Right cardiac atrium (tissue), 5 donors: ENCODE measurements at regions not wholly inside any gene's neighbourhood (a gene's known extent, or its start where the extent isn't known, plus 50 kb on each side); places are given as distances from the start of the nearest gene placed in this dataset.

ENCODE experiments used
- ATAC-seq, 2 donors: fragments of 200-7000 bp; cut with Tn5 transposase; one replicate each; pipeline versions ENCODE4 v1.8.0 to v1.9.1; 2020; ENCODE audit warnings: moderate library complexity in 2 of 2, mild to moderate bottlenecking in 1 of 2
- DNase-seq, 3 donors: peaks; one replicate each; pipeline ENCODE4 v3.0.0-alpha.2; 2020
- H3K27ac ChIP-seq: one replicate; pipeline ENCODE4 v1.5.1; 2013; ENCODE audit warnings: mild to moderate bottlenecking, low read length, control low read depth, moderate library complexity
- H3K27me3 ChIP-seq: one replicate; pipeline ENCODE4 v1.6.1; 2013; ENCODE audit not compliant: control insufficient read depth, insufficient read depth
- H3K4me1 ChIP-seq: one replicate; pipeline ENCODE4 v1.6.1; 2013; ENCODE audit warnings: low read length; ENCODE audit not compliant: control insufficient read depth, insufficient read depth
- H3K4me3 ChIP-seq: one replicate; pipeline ENCODE4 v1.5.1; 2013; ENCODE audit warnings: low read length, control low read depth
- H3K9me3 ChIP-seq: one replicate; pipeline ENCODE4 v1.6.1; 2013; ENCODE audit warnings: low read length; ENCODE audit not compliant: control insufficient read depth
- WGBS: extraction: QIAGEN DNeasy Blood & Tissue Kit; methylation state at CpG from one replicate; pipeline ENCODE4 v1.1.7; 2013; 5-methylcytosine and 5-hydroxymethylcytosine counted together
- intact Hi-C, 4 donors: fragments of 100-400 bp; cut with DNase I; formaldehyde crosslinking; loops; one replicate each; pipeline versions ENCODE4 v1.11.0 to v1.14.0; 2022 to 2023
- donor health status: healthy with polysubstance abuse.
- donor health status: DM: no; HTN: yes; CAD: no.
- donor health status: DM: no; HTN: no; CAD: no.
- donor health status: DM: no; HTN: yes; CAD: no; lungs with severe emphysema.
- donor health status: DM: yes; HTN: yes; CAD: no.

- no peak overlapping the region for H3K27ac ChIP-seq
- 52% methylated on average over 4 of the region's 4 CpGs for WGBS
- peaks cover 13% of the 10 kb centered on the region for H3K4me1 ChIP-seq
- ATAC-seq (no peak), DNase-seq (no peak)
- H3K27me3 ChIP-seq = no peaks in the 10 kb centered on the region
- no peak overlapping the region for H3K4me3 ChIP-seq
- no peaks in the 10 kb centered on the region for H3K9me3 ChIP-seq
- intact Hi-C loops = no loop called here
Measured at GRCh38 chr2:217625557-217626169, 377.1 kb downstream of the TNS1 start.

- ATAC-seq (no peak), DNase-seq (no peak)
- H3K27ac ChIP-seq = no peak overlapping the region
- 97% methylated on average over 2 of the region's 2 CpGs for WGBS
- no peaks in the 10 kb centered on the region for H3K27me3 ChIP-seq
- no peaks in the 10 kb centered on the region for H3K9me3 ChIP-seq
- H3K4me3 ChIP-seq = no peak overlapping the region
- intact Hi-C loops = no loop called here
- peaks cover 10% of the 10 kb centered on the region for H3K4me1 ChIP-seq
Measured at GRCh38 chr2:217623281-217623912, 379.4 kb downstream of the TNS1 start.

GRCh38 chr2:217622205-217623060 lies 380.4 kb downstream of the TNS1 start:
- no peaks in the 10 kb centered on the region for H3K9me3 ChIP-seq
- intact Hi-C loops = no loop called here
- no peak overlapping the region for H3K4me3 ChIP-seq
- peaks cover 10% of the 10 kb centered on the region for H3K4me1 ChIP-seq
- DNase-seq (no peak), ATAC-seq (peak; percentile 55 to 60)
- WGBS = 25% methylated on average over 9 of the region's 9 CpGs
- H3K27me3 ChIP-seq = no peaks in the 10 kb centered on the region
- H3K27ac ChIP-seq = peak overlapping the region; percentile 22

- ATAC-seq (no peak), DNase-seq (no peak)
- Histone ChIP-seq H3K4me1 (peaks cover 14% of the 10 kb centered on the region), H3K27me3 (no peaks in the 10 kb centered on the region), H3K27ac (no peak overlapping the region), H3K9me3 (no peaks in the 10 kb centered on the region), H3K4me3 (no peak overlapping the region)
- WGBS = 71% methylated on average over 2 of the region's 2 CpGs
- intact Hi-C loops = no loop called here
Measured at GRCh38 chr2:217621391-217621801, 381.4 kb downstream of the TNS1 start.

GRCh38 chr2:217618744-217619143 lies 384.1 kb downstream of the TNS1 start:
- Histone ChIP-seq H3K27me3 (no peaks in the 10 kb centered on the region), H3K9me3 (no peaks in the 10 kb centered on the region), H3K4me3 (no peak overlapping the region), H3K4me1 (peaks cover 14% of the 10 kb centered on the region), H3K27ac (no peak overlapping the region)
- no peak for ATAC-seq
- intact Hi-C loops = no loop called here
- no peak for DNase-seq
- 96% methylated on average over 2 of the region's 2 CpGs for WGBS

GRCh38 chr2:217617616-217618022 lies 385.2 kb downstream of the TNS1 start:
- H3K27me3 ChIP-seq = no peaks in the 10 kb centered on the region

GRCh38 chr2:217616936-217617335 lies 385.9 kb downstream of the TNS1 start:
- H3K27me3 ChIP-seq = no peaks in the 10 kb centered on the region
- intact Hi-C loops = no loop called here
- peaks cover 9% of the 10 kb centered on the region for H3K4me1 ChIP-seq
- H3K27ac ChIP-seq = no peak overlapping the region
- WGBS = 52% methylated on average over 4 of the region's 4 CpGs
- H3K4me3 ChIP-seq = no peak overlapping the region
- DNase-seq (no peak), ATAC-seq (no peak)
- H3K9me3 ChIP-seq = no peaks in the 10 kb centered on the region

More at GRCh38 chr2:217617616-217618022, 385.2 kb downstream of the TNS1 start:
- no peak overlapping the region for H3K27ac ChIP-seq
- peaks cover 10% of the 10 kb centered on the region for H3K4me1 ChIP-seq
- H3K9me3 ChIP-seq = no peaks in the 10 kb centered on the region
- 80% methylated on average over 8 of the region's 8 CpGs for WGBS
- no peak overlapping the region for H3K4me3 ChIP-seq
- no peak for ATAC-seq
- intact Hi-C loops = no loop called here
- no peak for DNase-seq

GRCh38 chr2:217615171-217615570 lies 387.6 kb downstream of the TNS1 start:
- no peak for ATAC-seq
- WGBS = 98% methylated on average over 1 of the region's 1 CpG
- no peak for DNase-seq
- Histone ChIP-seq H3K4me1 (peaks cover 6% of the 10 kb centered on the region), H3K27me3 (no peaks in the 10 kb centered on the region), H3K27ac (no peak overlapping the region), H3K4me3 (no peak overlapping the region), H3K9me3 (no peaks in the 10 kb centered on the region)
- intact Hi-C loops = no loop called here

GRCh38 chr2:217614498-217614897 lies 388.3 kb downstream of the TNS1 start:
- intact Hi-C loops = no loop called here
- DNase-seq (no peak), ATAC-seq (no peak)
- 89% methylated on average over 3 of the region's 3 CpGs for WGBS
- Histone ChIP-seq H3K27ac (no peak overlapping the region), H3K27me3 (no peaks in the 10 kb centered on the region), H3K9me3 (no peaks in the 10 kb centered on the region), H3K4me3 (no peak overlapping the region), H3K4me1 (peaks cover 6% of the 10 kb centered on the region)

- H3K27ac ChIP-seq = no peak overlapping the region
- H3K4me3 ChIP-seq = no peak overlapping the region
- intact Hi-C loops = no loop called here
- ATAC-seq (no peak), DNase-seq (no peak)
- H3K9me3 ChIP-seq = no peaks in the 10 kb centered on the region
- H3K4me1 ChIP-seq = peaks cover 6% of the 10 kb centered on the region
- no peaks in the 10 kb centered on the region for H3K27me3 ChIP-seq
- WGBS = 94% methylated on average over 4 of the region's 4 CpGs
Measured at GRCh38 chr2:217614096-217614495, 388.7 kb downstream of the TNS1 start.

GRCh38 chr2:217612920-217613319 lies 389.9 kb downstream of the TNS1 start:
- DNase-seq = no peak
- H3K9me3 ChIP-seq = no peaks in the 10 kb centered on the region
- no peaks in the 10 kb centered on the region for H3K27me3 ChIP-seq
- no peak overlapping the region for H3K4me3 ChIP-seq
- 98% methylated on average over 9 of the region's 9 CpGs for WGBS
- ATAC-seq = no peak
- no peak overlapping the region for H3K27ac ChIP-seq
- intact Hi-C loops = no loop called here
- H3K4me1 ChIP-seq = peaks cover 6% of the 10 kb centered on the region
